Prostate gland (tissue), 2 donors: ENCODE measurements at regions not wholly inside any gene's neighbourhood (a gene's known extent, or its start where the extent isn't known, plus 50 kb on each side); places are given as distances from the start of the nearest gene placed in this dataset.

ENCODE experiments used
- POLR2A ChIP-seq: fragments of 450-650 bp; IDR thresholded peaks from one replicate; pipeline ENCODE4 v1.6.1; 2016; ENCODE audit warnings: antibody characterized with exemption, mild to moderate bottlenecking
- TF ChIP-seq, protein P1 (sequence below), 4 experiments: fragments of 200-600 bp in 2 of 4; fragments of 450-650 bp in 2 of 4; sonication (generic) in 2 of 4; IDR thresholded peaks; 1 replicate in 3 of 4; 2 replicates in 1 of 4; pipeline ENCODE4 v1.5.1; 2016 to 2019; ENCODE audit warnings: antibody characterized with exemption in 4 of 4, mild to moderate bottlenecking in 2 of 4, moderate library complexity in 2 of 4

DNA sequence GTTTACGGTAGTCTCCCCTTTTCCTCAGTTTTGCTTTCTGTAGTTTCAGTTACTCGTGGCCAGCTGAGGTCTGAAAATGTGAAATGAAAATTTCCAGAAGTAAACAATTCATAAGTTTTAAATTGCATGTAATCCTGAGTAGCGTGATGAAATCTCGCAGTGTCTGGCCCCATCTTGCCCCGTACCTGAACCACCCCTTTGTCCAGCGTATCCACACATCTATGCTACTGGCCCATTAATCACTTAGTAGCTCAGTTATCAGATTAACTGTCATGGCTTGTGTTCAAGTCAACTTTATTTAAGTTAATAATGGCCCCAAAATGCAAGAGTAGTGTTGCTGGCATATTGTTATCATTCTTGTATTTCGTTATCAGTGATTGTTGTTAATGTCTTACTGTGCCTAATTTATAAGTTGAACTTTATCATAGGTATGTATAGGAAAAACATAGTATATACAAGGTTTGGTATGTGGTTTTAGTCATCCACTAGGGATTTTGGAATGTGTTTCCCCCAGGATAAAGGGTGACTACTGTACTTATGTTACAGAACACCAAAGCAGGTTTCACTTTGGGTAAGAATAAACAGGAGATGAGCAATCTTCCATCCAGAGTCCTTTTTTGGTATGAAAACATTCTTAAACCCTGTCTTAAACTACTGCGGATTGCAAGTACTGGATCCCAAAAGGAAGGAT, 118.4 kb upstream of the KCNN2 start:
- TF ChIP-seq, protein P1, sequence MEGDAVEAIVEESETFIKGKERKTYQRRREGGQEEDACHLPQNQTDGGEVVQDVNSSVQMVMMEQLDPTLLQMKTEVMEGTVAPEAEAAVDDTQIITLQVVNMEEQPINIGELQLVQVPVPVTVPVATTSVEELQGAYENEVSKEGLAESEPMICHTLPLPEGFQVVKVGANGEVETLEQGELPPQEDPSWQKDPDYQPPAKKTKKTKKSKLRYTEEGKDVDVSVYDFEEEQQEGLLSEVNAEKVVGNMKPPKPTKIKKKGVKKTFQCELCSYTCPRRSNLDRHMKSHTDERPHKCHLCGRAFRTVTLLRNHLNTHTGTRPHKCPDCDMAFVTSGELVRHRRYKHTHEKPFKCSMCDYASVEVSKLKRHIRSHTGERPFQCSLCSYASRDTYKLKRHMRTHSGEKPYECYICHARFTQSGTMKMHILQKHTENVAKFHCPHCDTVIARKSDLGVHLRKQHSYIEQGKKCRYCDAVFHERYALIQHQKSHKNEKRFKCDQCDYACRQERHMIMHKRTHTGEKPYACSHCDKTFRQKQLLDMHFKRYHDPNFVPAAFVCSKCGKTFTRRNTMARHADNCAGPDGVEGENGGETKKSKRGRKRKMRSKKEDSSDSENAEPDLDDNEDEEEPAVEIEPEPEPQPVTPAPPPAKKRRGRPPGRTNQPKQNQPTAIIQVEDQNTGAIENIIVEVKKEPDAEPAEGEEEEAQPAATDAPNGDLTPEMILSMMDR (IDR thresholded peaks at IDR 0.05): no peak
- no peak for TF ChIP-seq POLR2A
